Suppressor macrophage (primary cell): ENCODE measurements at regions not wholly inside any gene's neighbourhood (a gene's known extent, or its start where the extent isn't known, plus 50 kb on each side); places are given as distances from the start of the nearest gene placed in this dataset.
"Not testable (repeated sequence)": the region's sequence is repeated elsewhere in the genome, so short reads cannot be mapped to it uniquely, and the experiment has no call there.

Source experiments
- DNase-seq, 4 experiments: peaks; one replicate each; pipeline ENCODE4 v3.0.0-alpha.2; 2020 to 2022

- DNase-seq: no peak
Measured at GRCh38 chr18:39627936-39628335, 2062.3 kb upstream of the CELF4 start.

GRCh38 chr18:39624961-39625360 lies 2059.4 kb upstream of the CELF4 start:
- DNase-seq: no peak

DNA sequence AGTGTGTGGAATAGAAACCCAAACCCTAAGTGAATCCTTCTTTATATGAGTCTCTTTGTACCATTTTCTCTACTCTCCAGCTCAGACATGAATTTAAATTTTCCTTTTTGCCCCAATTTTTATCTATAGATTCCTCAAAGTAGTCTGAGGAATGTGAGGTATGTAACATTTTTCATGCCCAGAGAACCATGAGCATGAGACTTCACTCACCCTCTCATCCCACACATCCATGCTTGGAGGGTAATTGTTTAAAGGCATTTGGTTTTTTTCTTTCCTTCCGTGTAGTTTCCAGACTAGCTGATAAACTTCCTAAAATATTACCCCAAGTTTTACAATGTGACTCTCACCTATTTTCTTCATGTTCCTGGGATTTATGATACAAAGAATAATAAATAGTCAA lies 2056.8 kb upstream of the CELF4 start:
- DNase-seq: no peak

- no peak for DNase-seq
Measured at GRCh38 chr18:39620551-39621168, 2055.1 kb upstream of the CELF4 start.

DNA sequence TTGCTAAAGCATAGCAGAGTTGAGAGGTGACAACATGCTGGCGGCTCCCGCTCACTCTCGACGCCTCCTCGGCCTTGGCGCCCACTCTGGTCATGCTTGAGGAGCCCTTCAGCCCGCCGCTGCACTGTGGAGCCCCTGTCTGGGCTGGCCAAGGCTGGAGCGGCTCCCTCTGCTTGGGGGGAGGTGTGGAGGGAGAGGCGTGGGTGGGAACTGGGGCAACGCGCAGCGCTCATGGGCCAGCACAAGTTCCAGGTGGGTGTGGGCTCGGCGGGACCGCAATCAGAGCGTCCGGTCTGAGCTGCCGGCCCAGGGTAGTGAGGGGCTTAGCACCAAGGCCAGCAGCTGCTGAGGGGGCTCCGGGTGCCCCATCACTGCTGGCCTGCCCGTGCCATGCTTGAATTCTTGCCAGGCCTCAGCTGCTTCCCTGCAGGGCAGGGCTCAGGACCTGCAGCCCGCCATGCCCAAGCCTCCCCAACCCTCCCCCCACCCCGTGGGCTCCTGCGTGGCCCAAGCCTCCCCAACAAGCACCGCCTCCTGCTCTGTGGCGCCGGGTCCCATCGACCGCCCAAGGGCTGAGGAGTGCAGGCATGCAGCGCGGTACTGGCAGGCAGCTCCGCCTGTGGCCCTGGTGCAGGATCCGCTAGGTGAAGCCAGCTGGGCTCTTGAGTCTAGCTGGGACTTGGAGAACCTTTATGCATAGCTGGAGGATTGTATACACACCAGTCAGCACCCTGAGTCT lies 2052.8 kb upstream of the CELF4 start:
- no peak for DNase-seq

DNA sequence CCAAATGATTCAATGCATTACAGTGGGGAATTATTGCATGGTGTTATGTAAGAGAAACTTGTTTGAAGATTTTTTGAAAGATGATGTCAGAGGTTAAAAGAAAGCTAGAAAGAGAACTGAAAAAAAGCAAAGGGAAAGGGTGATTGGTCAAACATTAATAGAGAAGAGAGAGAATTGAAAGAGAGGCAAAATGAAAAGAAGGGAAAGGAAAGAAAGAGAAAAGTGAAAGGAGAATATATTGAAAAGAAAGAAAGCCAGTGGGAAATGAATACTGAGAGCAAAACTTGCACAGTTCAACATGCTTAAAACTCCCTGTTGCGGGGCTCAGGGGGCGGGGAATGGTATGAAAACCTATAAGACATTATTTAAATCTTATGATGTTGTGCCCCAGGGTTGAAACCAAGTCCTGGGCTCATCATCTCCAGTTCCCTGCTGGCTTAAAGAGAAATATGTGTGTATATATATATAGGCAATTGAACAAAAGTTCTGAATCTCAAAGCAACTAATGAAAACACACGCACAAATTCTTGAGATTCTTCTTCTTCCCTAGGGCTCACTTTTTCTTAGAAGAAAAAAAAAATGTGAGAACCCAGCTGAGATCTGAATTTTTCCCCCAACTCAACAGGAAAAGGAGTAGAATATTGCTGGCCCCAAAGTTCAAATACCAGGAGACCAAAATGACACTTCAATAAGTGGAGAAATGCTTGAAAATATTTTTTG lies 2045.9 kb upstream of the CELF4 start:
- no peak for DNase-seq

DNA sequence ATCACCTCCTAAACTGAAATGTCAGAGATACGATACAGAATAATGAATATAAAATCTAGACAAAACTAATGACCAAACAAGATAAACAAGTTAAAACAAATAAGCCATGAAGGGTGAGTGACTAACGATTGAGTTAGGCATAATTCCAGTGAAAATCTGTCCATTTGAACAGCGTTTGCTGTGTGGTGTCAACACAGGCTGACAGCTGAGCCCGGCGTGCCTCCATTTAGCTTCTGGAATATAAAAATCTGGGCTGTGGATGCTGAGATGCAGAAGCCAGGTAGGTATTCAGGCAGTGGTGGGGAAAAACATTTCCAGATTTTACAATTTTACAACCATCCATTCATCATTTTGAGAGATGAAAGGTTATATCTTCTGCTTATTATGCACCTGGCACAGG lies 2041.4 kb upstream of the CELF4 start:
- no peak for DNase-seq

DNA sequence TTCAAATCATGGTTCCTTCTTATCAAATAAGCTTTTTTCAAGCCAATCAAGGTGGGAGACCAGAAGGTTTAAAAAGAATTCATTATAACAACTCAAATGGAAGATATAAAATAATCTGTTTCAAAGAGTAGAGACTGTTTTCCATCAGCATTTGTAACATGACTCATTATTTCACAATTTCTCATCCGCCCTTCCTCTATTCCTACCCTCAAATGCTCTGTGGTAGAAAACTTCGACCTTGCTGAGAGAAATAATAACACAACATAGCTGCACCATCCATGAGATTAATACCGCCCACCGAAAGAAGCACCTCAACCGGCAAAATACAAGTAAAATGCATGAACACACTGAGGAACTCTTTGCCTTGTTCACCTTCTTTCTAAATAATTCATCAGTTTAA lies 2039.2 kb upstream of the CELF4 start:
- DNase-seq: peak; percentile 7 to 51 (median 32)

- no peak for DNase-seq
Measured at GRCh38 chr18:39602131-39602530, 2036.5 kb upstream of the CELF4 start.

GRCh38 chr18:39600894-39601293 lies 2035.3 kb upstream of the CELF4 start:
- DNase-seq: no peak

DNA sequence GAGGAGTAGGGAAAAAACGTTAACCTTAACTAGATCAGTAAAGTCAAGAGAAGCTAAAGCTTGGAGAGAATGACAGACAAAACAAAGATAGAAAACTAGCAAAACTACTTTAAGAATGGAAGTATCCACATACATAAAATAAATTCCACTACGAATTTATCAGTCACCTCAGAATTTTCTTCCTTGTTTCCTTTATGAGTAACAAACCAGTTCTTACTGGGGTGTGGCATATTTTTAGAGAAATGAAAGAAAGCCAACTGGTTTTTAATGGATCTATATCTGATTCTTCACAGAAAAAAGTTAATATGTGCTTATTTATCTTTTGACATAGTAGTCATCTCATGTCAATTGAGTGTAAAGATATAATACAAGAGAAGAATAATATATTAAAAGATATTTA lies 2033.7 kb upstream of the CELF4 start:
- DNase-seq: no peak

DNA sequence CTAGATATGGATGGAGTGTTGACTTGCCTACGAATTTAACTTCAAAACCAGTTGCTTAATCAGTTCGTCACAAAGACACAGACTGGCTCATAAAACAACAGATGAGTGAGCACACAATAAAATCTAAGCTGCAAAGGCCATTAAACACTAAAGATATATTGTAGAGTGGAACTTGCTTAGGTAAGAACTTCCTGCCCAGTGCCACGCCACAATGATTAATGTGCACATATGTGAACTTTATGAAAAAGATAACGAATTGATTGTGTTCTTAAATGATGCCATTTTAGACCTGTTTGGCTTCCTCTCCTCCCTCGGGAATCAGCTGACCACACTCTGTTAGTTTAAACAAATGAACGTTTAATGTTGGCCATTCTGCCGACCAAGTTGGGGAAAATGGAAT lies 2031.3 kb upstream of the CELF4 start:
- DNase-seq: no peak

DNA sequence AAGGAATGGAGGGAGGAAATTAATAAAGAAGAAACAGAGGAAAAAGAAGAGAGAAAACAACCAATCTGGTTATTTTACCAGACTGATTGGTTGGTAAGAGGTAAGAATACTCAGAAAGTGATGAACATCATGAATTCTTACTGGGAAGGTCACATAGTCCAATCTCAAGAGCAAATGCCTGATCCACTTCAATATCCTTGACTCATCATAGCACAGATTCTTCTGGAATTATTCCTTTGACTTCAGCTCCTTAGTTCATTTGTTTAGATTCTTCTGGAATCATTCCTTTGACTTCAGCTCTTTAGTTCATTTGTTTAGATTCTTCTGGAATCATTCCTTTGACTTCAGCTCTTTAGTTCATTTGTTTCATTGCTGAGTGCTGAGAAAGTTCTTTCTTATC lies 2030.6 kb upstream of the CELF4 start:
- no peak for DNase-seq

DNA sequence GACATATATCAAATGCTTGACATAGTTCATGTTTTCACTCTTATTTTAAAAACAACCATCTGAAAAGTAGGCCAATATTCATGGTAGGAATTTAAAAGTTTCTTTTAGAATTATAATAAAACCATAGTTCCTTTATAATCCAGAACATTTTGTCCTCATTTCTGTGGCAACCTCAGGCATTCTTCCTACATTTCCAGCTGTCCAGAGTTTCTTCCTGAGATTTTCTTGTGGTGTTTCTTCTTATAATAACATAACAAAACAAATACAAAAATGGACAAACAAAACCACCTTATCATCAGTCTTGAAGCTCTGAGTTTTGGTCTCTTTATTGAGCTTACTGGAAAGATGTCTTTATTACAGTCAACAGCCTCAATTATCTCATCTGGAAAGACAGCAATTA lies 2028.6 kb upstream of the CELF4 start:
- no peak for DNase-seq

- DNase-seq: no peak
Measured at GRCh38 chr18:39591649-39592048, 2026.1 kb upstream of the CELF4 start.

- no peak for DNase-seq
Measured at GRCh38 chr18:39589496-39589895, 2023.9 kb upstream of the CELF4 start.

GRCh38 chr18:39587586-39587985 lies 2022.0 kb upstream of the CELF4 start:
- DNase-seq: no peak

- no peak for DNase-seq
Measured at GRCh38 chr18:39586741-39587140, 2021.1 kb upstream of the CELF4 start.

GRCh38 chr18:39574897-39575296 lies 2009.3 kb upstream of the CELF4 start:
- no peak for DNase-seq

DNA sequence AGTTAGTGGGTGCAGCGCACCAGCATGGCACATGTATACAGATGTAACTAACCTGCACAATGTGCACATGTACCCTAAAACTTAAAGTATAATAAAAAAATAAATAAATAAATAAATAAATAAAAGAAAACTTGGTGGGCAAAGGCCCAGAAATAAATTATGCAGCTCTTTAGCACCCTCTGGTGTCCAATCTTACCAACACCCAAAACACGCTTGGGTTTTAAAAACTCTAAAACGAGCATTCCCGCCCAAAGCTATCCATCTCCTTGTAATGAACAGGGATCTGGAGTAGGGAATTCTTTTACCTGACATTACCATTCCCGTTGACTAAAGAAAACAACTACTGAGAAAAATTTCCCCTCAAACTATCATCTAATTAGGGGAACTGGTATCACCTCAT lies 2005.9 kb upstream of the CELF4 start:
- peak; percentile 25 to 38 (median 29) for DNase-seq

- not testable (repeated sequence) for DNase-seq
Measured at GRCh38 chr18:39565551-39566230, 2000.1 kb upstream of the CELF4 start.

GRCh38 chr18:39564716-39565115 lies 1999.1 kb upstream of the CELF4 start:
- no peak for DNase-seq

DNA sequence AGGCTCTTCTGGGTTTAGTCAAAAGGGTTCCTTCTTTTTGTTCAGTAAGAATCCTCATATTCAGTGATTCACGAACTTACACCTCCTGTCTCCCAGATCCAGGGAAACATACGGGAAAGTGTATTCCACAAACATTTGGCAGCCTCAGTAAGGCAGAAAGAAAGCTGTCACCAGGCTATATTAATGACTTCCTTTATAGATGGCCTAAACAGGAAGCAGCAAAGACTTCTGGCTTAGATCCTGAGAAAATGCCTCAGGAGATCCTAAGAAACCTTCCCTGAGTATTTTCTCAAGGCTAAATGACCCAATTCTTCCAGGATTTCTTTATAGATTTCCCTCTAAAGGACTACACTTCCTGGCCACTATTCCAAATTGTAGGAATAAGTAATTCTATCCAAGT lies 1995.5 kb upstream of the CELF4 start:
- DNase-seq: no peak
